Activated CD4-positive, CD25-positive, alpha-beta regulatory T cell (primary cell): ENCODE measurements at regions not wholly inside any gene's neighbourhood (a gene's known extent, or its start where the extent isn't known, plus 50 kb on each side); places are given as distances from the start of the nearest gene placed in this dataset.

Source experiments
- DNase-seq, 4 experiments: peaks; one replicate each; lab custom pipeline; 2025; lab: John Stamatoyannopoulos, UW

DNA sequence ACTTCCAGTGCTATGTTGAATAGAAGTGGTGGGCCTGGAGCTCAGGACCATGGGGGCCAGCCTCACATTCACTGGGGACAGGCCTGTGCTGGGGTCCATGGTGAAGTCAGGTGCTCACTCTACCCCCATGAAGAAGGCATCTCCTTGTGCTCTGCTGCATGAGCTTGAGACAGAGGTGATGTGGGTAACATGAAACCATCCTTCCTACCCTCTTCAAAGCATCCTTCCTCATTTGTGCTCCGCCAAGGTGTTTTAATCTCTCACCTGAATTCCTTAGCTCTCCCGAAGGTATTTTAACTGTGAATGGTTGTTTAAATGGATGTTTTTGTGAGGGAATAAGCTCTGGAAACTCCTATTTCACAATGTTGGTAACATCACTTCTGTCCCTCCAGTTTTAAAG lies 209.6 kb upstream of the PCSK2 start:
- DNase-seq = no peak

DNA sequence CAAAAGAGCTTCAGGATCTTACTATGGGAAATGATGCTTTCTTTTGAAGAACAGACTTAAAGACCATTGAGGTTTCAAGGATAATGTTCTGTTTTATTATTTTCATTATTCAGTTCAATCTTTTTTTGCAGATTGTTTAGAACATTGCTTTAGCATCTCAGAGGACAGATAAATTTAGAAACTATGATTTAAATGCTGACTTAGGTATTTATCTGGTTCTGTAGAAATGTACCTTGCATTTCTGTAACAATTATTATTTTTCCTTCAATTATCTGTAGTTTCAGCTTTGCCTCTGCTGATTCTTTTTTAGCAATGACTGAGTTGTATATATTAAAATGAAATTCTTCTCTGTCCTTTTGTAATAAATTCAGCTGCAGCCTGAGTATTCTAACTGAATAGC lies 205.4 kb upstream of the PCSK2 start:
- DNase-seq = no peak

DNA sequence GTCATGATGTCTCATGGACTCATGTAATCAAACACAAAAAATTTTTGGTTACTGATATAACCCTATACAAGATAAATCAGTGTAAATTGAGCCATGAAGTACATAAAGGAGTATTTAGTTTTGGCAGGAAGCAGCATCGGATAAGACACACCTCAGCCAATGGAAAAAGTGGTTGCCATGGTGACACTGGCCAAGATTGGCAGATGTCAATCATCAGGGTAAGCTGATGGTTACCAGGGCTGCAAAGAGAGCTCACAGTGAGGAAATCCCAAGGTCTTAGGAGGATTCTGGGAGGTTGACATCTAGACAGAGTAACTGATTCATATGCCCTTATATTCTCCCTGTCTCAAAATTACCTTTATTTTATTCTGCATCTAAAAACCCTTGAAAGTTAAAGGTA lies 203.8 kb upstream of the PCSK2 start:
- DNase-seq = no peak

DNA sequence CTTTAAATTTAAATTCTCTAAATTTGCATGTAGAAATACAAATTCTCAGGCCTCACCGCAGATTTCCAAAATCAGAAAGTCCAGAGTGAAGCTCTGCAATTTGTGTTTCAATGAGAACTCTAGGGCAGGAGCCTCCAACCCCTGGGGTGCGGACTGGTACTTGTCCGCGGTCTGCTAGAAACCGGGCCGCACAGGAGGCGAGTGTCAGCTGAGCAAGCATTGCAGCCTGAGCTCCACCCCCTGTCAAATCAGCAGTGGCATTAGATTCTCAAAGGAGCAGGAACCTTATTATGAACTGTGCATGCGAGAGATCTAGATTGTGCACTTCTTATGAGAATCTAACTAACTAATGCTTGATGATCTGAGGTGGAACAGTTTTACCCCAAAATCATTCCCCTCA lies 203.0 kb upstream of the PCSK2 start:
- no peak for DNase-seq

DNA sequence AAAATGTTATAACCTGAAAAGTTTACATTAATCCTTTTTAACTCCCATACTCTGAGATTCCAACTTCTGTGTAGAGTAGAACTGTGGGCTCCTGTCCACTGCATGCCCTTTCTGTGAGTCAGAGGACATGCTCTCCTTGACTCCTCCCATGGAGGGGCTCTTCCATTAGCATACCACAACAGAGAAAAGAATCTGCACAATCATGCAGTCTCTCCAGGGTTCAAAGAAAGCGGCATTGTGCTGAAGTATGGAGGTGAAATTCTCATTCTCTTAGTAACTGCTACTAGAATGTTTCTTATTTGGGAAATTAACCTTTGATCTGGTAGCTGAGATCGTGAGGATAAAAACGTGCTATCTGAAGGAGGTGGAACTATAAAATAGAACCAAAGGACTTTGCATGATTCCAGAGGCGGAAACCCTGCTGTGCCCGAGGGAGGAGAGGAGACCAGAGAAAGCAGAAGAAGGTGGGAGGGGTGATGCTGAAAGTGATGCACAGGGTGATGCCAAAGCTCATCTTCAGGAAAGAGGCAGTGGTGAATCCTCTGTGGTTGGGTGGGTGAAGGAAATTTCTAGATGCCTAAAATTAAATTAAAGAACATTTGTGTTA lies 202.2 kb upstream of the PCSK2 start:
- no peak for DNase-seq

DNA sequence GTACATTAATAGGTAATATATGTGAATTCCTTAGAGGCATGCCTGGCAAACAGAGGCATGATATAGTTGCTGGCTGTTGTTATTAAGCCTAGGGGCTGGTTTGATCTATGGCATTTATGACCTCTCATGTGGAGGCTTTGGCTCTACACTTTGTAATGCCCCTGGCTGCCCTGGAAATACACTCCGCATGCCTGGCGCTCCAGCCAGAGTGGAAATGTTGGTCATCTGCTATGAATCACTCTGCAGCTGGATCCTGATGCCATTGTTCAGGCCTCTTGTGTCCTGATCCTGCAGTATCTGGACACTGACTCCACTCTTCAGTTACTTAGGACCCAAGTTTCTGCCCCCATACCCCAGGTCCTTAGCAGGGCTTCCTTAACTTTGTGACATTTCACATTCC lies 200.5 kb upstream of the PCSK2 start:
- DNase-seq = no peak

DNA sequence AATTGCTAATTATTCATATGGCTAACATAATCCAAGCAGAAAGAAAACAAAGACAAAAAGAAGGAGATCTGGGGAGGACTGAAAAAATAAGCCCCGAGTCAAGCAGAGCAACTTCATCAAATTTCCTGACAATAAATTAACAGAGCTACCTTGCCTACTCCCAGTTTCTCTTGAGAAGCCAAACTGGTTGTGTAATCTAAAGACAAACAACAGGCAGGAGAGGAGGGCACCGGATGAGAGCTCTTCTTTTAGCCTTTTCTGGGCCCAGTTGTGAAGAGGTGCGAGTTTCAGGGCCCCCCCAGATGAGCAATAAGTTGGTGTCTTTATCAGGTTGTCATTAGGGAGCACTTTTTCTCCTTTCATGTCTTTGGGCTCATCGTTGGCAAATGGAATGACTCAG lies 197.1 kb upstream of the PCSK2 start:
- DNase-seq = no peak

DNA sequence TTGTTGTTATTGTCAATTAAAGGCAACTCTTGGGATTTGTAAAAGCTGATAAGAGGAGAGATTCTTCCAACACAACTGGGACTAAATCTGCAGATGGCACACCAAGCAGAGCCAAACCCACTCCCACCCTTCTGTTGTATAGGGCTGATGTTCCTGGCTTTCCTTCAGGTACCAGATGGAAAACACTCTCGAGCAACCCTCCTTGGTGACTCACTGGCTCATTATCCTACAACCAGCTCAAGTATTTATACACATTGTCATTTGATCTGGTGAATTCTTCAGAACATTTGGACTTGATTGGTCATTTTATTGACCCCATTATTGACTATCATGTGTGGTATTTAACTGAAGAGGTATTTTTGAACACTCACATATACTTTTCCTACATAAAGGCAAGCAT lies 190.3 kb upstream of the PCSK2 start:
- DNase-seq = no peak

DNA sequence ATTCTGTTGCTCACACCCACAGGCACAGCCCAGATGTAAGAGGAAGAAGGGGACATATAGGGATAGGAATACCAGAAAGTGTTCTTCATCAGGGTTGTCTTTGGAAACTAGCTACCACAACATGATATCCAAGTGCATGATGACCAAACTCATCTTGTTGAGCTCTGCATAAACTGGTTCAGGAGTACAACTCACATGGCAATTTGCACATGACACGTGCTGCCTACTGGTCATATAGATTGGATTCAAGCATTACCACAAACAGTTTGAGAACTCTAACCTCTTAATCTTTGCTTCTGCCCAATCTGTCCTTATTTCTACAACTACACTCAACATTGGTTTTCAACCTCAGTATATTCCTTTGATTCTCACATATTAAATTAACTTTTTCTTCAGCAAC lies 184.7 kb upstream of the PCSK2 start:
- DNase-seq = no peak

DNA sequence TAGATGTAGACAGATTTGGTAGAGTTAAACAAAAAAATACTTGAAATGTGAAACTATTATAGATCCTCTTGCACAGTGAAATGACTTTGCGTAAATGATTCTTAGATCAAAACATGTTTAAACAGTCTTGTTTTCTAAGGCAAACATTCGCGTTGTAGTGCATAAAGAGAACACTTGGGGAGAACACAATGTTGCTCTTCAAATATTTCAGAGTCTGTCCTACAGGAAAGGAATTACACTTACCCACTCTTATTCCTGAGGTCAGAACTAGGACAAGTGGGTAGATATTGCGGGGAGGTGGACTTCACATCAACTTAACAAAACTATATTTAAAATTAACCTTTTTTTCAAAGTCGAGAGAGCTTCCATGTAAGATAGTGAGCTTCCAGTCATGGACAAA lies 183.5 kb upstream of the PCSK2 start:
- DNase-seq = no peak

DNA sequence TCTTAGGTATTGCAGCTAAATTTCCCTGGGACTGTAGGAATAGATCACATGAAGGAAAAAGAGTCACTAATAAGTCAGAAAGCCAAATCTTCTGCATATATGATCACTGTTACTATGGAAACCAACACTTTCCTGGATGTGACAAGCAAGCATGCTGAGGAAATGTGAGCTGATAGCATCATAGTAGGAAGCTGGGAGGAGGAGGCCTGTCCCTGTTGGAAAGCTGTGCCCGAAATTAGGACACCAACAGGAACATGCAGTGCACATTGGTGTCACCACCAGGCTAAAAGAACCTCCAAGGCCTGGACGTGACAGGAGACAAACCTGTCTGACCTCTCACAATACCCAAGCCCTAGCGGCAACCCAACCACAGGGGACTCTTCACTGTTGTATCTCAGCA lies 181.9 kb upstream of the PCSK2 start:
- DNase-seq = no peak

DNA sequence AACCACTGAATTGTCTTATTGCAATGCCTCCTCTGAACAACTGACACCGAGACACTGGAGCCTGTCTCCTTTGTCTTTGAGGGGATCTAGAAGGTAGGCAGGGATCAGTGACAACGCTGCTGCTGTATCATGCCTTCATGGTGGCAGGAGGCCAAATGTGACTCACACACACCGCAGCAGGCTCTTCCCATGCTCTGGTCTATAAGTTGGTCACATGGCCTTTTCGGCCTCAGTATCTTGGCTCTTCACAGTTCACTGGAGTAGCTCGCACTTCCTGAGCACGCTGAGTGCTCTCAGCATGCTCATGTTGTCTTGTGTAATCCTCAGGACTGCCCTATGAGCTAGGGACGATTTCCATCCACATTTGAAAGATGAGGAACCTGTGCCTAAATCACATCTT lies 167.4 kb upstream of the PCSK2 start:
- DNase-seq = no peak

DNA sequence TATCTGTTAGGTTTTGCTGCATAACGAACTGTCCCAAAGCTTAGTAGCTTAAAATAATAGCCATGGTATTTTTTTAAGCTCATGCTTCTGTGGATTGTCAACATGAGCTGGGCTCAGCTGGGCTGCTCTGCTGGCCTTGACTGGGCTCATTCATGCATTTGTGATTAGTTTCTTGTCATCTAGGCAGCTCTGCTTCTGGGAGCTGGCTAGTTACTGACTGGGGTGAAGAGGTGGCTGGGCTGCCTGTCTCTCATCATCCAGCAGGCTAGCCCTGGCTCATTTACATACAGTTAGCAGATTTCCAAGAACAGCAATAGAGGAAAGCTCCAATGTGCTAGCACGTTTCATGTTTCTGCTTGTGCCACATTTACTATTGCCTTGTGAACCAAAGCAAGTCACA lies 165.1 kb upstream of the PCSK2 start:
- DNase-seq = no peak

DNA sequence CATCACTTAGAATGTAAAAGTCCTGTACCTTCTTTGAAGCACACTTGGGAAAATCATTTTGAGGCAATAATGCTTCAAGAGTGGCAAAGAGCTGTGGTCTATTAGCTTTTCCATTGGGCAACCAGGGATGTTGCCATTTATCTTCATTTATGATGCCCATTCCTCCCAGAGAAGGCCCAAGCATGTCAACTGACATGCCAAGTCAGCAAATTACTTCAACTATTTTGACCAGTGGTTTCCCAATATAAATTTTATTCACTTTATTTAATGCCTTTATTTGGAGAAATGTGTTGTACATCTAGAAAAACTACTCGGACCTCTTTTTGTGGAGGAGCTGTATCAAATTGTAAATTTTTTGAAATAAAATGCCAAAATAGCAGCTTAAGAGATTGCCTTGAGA lies 164.1 kb upstream of the PCSK2 start:
- DNase-seq = no peak

DNA sequence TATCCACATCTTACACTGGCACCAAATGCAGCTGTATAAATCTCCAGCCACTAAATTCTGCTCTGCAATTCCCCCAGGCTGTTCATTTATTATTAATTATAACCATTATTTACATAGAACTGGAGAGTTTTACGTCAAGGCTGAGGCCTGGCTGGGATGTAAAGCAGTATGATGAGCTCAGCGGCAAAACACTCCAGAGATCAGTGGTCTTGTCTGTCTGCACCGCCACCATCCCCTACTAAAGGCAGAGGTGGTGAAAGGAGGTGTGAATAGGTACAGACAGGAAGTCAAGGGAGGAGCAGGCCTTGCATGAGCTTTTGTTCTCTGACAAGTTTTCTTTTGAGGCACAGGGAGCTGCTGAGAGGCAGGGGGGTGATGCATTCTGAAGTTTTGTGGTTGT lies 159.9 kb upstream of the PCSK2 start:
- DNase-seq = no peak

DNA sequence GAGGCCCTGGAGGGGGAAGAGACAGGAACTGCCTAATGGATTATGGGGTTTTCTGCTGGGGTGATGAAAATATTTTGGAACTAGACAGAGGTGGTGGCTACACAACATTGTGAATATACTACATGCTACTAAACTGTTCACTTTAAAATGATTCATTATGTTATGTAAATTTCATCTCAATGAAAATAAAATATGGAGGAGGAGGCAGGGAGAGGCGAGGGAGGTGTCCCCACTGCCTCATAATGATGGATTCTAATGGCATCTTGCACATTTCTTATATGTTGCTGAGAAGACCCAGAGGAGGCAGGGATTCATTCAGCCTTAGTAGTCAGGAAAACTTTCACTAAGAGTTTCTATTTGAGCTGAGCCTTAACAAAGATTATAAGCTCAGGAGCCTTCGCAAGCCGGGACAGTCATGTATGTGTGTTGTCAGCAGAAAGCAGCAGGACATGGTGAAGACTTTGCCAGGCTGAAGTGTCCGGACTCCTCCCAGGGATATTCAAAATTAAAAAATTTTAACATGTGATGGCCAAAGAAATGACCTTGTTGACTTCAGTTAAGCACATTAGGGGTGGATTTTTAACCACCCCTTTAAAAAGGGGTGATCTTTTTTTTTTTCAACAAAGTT lies 158.6 kb upstream of the PCSK2 start:
- no peak for DNase-seq

DNA sequence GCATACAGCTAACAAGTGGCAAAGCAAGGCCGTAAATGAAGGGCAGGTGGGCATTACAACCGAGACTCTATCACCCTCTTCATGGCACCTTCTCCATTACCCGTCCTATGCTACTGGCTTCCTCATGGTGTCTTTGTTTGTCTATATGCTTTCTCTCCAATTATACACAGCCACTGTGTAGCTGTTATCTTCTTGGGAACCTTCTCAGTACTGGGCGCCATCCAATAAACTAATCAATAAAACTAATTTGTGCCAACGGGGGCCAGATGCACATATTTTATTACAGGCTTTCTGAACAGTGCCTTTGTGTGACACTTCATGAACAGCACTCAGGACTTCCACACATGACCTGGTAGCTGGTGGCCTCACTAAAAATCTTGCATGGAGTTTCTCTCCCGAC lies 149.8 kb upstream of the PCSK2 start:
- no peak for DNase-seq

DNA sequence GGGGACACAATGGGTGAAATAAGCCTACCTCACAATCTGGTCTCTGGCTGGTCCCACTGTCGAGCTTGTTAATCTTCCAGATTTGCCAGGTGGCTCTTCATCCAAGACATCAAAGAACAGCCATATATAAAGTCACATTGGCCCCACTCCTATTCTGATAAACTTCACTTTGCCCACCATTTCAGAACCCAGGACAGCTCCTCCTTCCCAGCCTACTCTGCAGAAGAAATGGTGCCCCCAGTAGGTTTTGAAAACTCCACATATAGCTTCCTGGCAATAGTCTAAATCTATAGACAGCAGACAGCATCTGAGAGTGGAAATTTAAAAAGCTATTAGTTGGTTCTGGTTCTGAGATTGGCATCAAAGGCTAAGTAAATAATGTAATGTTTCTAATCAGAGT lies 143.1 kb upstream of the PCSK2 start:
- no peak for DNase-seq

DNA sequence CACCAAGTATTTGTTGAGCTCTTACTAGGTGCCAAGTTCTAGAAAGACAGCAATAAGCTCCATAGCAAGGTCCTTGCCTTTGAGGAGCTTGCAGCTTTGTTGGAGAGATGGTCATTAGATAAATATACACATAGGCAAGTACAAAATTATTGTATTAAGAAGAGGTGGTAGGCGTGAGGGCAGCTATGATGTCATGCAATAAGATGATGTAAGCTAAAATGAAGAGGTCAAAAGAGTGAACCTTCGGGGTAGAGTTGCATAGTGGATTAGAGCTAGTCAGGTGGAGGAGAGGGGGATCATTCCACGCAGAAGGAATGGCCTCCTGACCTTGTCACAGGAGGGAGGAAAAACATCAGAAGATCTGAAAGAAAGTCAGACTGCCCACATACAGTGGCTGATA lies 141.9 kb upstream of the PCSK2 start:
- DNase-seq = no peak

DNA sequence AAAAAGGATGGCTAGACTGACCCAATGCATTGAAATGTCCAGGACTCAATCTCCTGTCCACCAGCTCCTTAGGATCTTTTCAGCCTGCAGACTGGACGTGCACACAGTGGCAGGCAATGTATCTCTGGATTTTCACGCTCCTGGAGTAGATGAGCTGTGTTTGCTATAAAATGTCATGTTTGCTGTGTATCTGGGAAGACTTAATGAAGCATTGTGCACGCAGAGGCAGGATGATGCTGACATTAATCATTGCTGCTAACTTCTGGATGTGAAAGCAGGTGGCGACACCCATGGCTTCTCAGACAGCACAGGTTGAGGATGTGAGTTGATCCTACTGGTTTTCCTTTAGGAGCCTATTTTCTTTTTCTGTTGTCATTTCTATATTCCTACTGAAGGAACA lies 133.1 kb upstream of the PCSK2 start:
- DNase-seq = no peak

DNA sequence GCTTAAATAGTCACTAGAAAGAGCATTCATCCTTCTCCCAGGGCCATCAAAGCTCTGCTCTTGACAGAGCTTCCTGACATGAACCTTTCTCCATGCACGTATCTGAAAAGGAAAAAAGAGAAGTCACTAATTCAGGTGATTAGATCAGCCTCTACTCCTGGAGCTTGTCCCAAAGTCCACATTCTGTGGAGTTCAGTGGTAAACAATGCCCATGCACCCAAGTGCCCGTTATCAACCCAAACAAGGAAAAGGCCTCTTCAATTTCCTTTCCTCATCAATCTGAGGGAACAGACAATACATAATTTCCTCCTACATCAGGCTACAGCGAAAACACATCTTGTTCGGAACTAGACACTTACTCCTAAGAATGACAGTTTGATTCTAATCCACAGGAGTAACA lies 129.2 kb upstream of the PCSK2 start:
- DNase-seq = no peak

DNA sequence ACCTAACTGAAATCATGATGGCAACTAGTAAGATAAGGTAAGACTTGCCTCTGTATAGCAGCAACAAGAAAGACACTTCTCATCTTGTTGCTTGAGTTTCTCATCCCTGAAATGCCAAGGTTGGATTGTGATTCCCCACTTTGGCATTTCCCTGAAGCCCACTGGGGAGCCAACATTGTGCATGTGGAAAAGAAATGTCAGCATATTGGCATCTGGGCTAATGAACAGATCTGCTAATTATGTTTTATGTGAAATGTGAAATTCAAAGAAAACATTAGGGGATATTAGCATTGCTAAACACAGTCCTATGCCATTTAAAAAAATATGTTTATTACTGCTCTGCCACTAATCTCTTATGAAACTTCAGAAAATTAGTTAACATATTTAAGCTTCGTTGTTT lies 126.3 kb upstream of the PCSK2 start:
- no peak for DNase-seq

DNA sequence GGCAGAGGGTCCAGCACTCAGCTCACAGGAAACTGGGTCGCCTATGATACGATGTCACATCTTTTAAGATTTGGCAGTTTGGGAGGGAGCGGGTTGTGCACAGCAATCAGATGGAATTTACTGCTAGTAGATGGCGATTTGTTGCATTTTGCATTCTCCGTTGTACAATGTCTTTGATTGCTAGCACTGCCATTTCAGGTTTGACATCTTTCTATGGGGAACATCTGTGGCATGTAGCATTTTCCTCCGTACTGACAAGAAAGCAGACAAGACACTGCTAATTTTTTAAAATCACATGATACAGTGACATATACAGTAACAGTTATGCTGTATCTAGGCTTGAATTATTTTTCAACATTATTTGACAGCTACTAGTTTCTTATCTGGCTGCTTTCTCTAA lies 119.7 kb upstream of the PCSK2 start:
- no peak for DNase-seq

DNA sequence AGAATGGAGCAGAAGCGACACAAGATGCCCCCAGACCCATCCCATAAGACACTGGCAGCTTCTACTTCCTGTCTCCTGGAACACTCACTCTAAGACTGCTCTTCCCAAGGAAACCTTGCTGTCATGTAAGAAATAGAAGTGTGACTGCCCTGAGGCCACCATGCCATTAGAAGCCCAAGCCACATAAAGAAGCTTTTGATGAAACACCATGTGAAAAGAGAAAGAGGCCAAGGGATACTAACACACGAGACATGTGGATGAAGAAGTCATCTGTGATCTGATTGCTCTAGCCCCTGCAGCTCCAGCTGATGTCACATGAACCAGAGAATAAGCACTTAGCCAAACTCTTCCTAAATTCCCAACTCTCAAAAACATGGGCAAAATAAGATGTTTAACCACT lies 117.9 kb upstream of the PCSK2 start:
- DNase-seq = no peak

DNA sequence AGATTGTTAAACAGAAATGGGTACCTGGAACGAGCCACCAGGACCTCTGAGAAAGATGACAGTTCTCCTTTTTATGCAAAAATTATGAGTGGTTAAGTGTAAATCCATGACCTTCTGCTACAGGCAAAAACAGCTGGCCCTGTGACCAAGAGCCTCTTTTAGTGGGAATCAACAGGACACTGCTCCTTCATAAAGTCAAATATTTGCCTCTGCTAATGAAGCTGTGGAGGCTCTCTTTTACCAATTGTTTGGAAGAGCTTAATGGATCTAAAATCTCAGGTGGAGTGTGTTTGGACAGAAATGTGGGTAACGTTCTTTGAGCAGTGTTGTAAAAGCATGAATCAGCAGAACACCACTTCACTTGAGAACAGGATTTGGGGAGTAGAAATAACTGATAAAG lies 117.5 kb upstream of the PCSK2 start:
- no peak for DNase-seq
